IMR-90 (cell line): ENCODE measurements at regions not wholly inside any gene's neighbourhood (a gene's known extent, or its start where the extent isn't known, plus 50 kb on each side); places are given as distances from the start of the nearest gene placed in this dataset.

Source experiments
- ATAC-seq: fragments of 200-7000 bp; cut with Tn5 transposase; 2 replicates; pipeline ENCODE4 v1.9.1; 2020; ENCODE audit warnings: low read depth, mild to moderate bottlenecking, moderate library complexity
- BruUV-seq: library from RNA; stranded (reverse); fragments of 400-500 nt; replicated peaks from 2 replicates; lab custom pipeline; 2021; lab: Mats Ljungman, UMichigan
- CTCF ChIA-PET: fragments of 300-600 bp; formaldehyde crosslinking; extraction: SDS; loops from one replicate; lab custom pipeline; 2021; ENCODE audit warnings: antibody characterized with exemption; lab: Yijun Ruan, JAX
- POLR2A ChIA-PET: fragments of 300-600 bp; sonication (Branson Sonifier 250); formaldehyde crosslinking; loops from one replicate; lab custom pipeline; 2022; ENCODE audit warnings: antibody characterized with exemption; ENCODE audit not compliant: unreplicated experiment; lab: Charles Lee
- DNase-seq: peaks from one replicate; pipeline ENCODE4 v3.0.0; 2013
- H2AFZ ChIP-seq: replicated peaks from 2 replicates; pipeline ENCODE3; 2013; ENCODE audit warnings: low read length, mild to moderate bottlenecking; ENCODE audit not compliant: poor library complexity
- H2AK5ac ChIP-seq: 2 replicates; pipeline ENCODE4 v1.6.1; 2013; ENCODE audit warnings: low read depth, low read length, inconsistent platforms
- H2AK9ac ChIP-seq: replicated peaks from 2 replicates; pipeline ENCODE3; 2013; ENCODE audit warnings: mild to moderate bottlenecking, low read depth, low read length, moderate library complexity; ENCODE audit not compliant: poor library complexity
- H2BK120ac ChIP-seq: 2 replicates; pipeline ENCODE4 v1.6.1; 2013; ENCODE audit warnings: low read depth, low read length, inconsistent platforms
- H2BK15ac ChIP-seq: 3 replicates; pipeline ENCODE4 v1.6.1; 2013; ENCODE audit warnings: low read depth, low read length, inconsistent platforms
- H2BK20ac ChIP-seq: 2 replicates; pipeline ENCODE4 v1.6.1; 2013; ENCODE audit warnings: low read depth, mild to moderate bottlenecking, inconsistent platforms, low read length, moderate library complexity
- H2BK5ac ChIP-seq: 2 replicates; pipeline ENCODE4 v1.6.1; 2013; ENCODE audit warnings: mild to moderate bottlenecking, low read depth, low read length, inconsistent platforms; ENCODE audit not compliant: poor library complexity, severe bottlenecking
- H3K14ac ChIP-seq: replicated peaks from 2 replicates; pipeline ENCODE4 v1.6.1; 2013; ENCODE audit warnings: low read depth, low read length, inconsistent platforms
- H3K18ac ChIP-seq: 2 replicates; pipeline ENCODE4 v1.6.1; 2013; ENCODE audit warnings: low read depth, low read length, control low read depth
- H3K23ac ChIP-seq: 2 replicates; pipeline ENCODE4 v1.6.1; 2013; ENCODE audit warnings: low read depth, low read length, inconsistent platforms
- H3K27ac ChIP-seq: 2 replicates; pipeline ENCODE4 v1.5.1; 2013; ENCODE audit warnings: mild to moderate bottlenecking, control low read depth, low read length; ENCODE audit not compliant: insufficient read depth
- H3K27me3 ChIP-seq: 2 replicates; pipeline ENCODE4 v1.6.1; 2013; ENCODE audit warnings: low read length; ENCODE audit not compliant: control insufficient read depth, insufficient read depth
- H3K36me3 ChIP-seq: 2 replicates; pipeline ENCODE4 v1.6.1; 2013; ENCODE audit warnings: low read length, mixed read lengths; ENCODE audit not compliant: control insufficient read depth, insufficient read depth
- H3K4ac ChIP-seq: 2 replicates; pipeline ENCODE4 v1.6.1; 2013; ENCODE audit warnings: low read depth, low read length, inconsistent platforms
- H3K4me1 ChIP-seq: 2 replicates; pipeline ENCODE4 v1.6.1; 2013; ENCODE audit warnings: low read length, mixed read lengths; ENCODE audit not compliant: control insufficient read depth, insufficient read depth
- H3K4me2 ChIP-seq: 2 replicates; pipeline ENCODE4 v1.6.1; 2013; ENCODE audit warnings: low read depth, mild to moderate bottlenecking, control low read depth, low read length, moderate library complexity
- H3K4me3 ChIP-seq: 2 replicates; pipeline ENCODE4 v1.5.1; 2013; ENCODE audit warnings: low read depth, mild to moderate bottlenecking, control low read depth, low read length, moderate library complexity; ENCODE audit not compliant: insufficient read depth
- H3K56ac ChIP-seq: 2 replicates; pipeline ENCODE4 v1.6.1; 2013; ENCODE audit warnings: low read length, inconsistent platforms; ENCODE audit not compliant: insufficient read depth; ENCODE audit errors: extremely low read depth
- H3K79me1 ChIP-seq, 2 experiments: 2 replicates each; pipeline ENCODE4 v1.6.1; 2013; ENCODE audit warnings: low read length in 2 of 2, inconsistent platforms in 1 of 2, low read depth in 1 of 2
- H3K9ac ChIP-seq: 2 replicates; pipeline ENCODE4 v1.6.1; 2013; ENCODE audit warnings: low read depth, low read length, control low read depth
- H3K9me1 ChIP-seq: 2 replicates; pipeline ENCODE4 v1.6.1; 2013; ENCODE audit warnings: low read length, inconsistent platforms; ENCODE audit not compliant: insufficient read depth
- H3K9me3 ChIP-seq: 2 replicates; pipeline ENCODE4 v1.6.1; 2013; ENCODE audit warnings: low read length; ENCODE audit not compliant: control insufficient read depth, insufficient read depth
- H4K20me1 ChIP-seq: 2 replicates; pipeline ENCODE4 v1.6.1; 2013; ENCODE audit warnings: low read length, inconsistent platforms; ENCODE audit not compliant: insufficient read depth
- H4K5ac ChIP-seq: 2 replicates; pipeline ENCODE4 v1.6.1; 2013; ENCODE audit warnings: mild to moderate bottlenecking, low read depth, low read length, control low read depth
- H4K8ac ChIP-seq, 2 experiments: 2 replicates each; pipeline ENCODE4 v1.6.1; 2013; ENCODE audit warnings: low read depth in 2 of 2, low read length in 2 of 2, control low read depth in 1 of 2, inconsistent platforms in 1 of 2
- H4K91ac ChIP-seq: 2 replicates; pipeline ENCODE4 v1.6.1; 2013; ENCODE audit warnings: low read depth, low read length, inconsistent platforms; ENCODE audit not compliant: insufficient read depth
- MAZ ChIP-seq: IDR thresholded peaks from 2 replicates; pipeline ENCODE4 v1.6.1; 2012; ENCODE audit warnings: low read depth, mild to moderate bottlenecking, low read length, improper control_type of control experiment, moderate library complexity, borderline replicate concordance
- NFE2L2 ChIP-seq: fragments of 150-350 bp; IDR thresholded peaks from 2 replicates; pipeline ENCODE4 v1.6.1; 2016; ENCODE audit warnings: low read depth, mild to moderate bottlenecking, low read length
- WGBS, 2 experiments: methylation state at CpG; one replicate each; pipeline versions ENCODE4 v1.1.5 to v1.1.7; 2013; ENCODE audit warnings: missing lambda C conversion rate in 2 of 2; ENCODE audit not compliant: insufficient read length in 1 of 2; ENCODE audit errors: extremely low coverage in 2 of 2; 5-methylcytosine and 5-hydroxymethylcytosine counted together
- dilution Hi-C: fragments of 300-500 bp; cut with HindIII; formaldehyde crosslinking; loops from one replicate; pipeline ENCODE4 v1.14.3; 2018; ENCODE audit warnings: low sequenced_read_pairs; ENCODE audit not compliant: unreplicated experiment
- in situ Hi-C: fragments of 300-500 bp; cut with MboI; formaldehyde crosslinking; loops from 3 replicates; pipeline ENCODE4 v1.14.3; 2019; ENCODE audit warnings: low sequenced_read_pairs, inconsistent platforms, mixed read lengths
- intact Hi-C: fragments of 100-400 bp; cut with micrococcal nuclease; formaldehyde crosslinking; loops from 2 replicates; pipeline ENCODE4 v1.10.0; 2022

DNA sequence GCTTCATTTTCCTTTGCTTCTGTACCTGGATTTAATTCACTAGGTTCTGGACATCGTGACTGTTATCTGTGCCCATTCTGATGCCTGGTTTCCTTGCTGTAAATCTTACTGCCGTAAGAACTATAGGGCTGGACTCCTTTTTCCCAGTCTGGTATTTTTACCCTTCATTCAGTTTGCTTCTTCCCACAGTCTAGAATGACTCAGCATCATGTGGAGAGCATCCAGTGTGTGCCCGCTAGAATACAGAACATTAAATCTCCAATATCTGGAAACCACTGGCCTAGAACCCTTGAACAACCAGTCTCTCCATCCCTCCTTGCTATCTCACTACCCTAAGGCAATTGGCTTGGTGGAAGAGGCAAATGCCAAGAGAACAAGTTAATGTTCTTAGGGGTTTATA lies 1075.4 kb upstream of the ZEB2 start:
- Histone ChIP-seq H2BK120ac (peak overlapping the region; percentile 64), H3K27ac (no peak overlapping the region), H3K4ac (peak overlapping the region; percentile 60; the same call in 1 of the 2 replicates), H3K27me3 (no peaks in the 10 kb centered on the region), H3K4me3 (no peak overlapping the region), H3K79me1 (no peaks in the 10 kb centered on the region), H2AK9ac (no peak overlapping the region), H4K8ac (peak overlapping the region; percentile 14 to 58; a peak in 1 of 4 replicates), H4K20me1 (no peaks in the 10 kb centered on the region), H3K56ac (no peak overlapping the region), H2BK15ac (peak overlapping the region; percentile 61), H2BK5ac (no peak overlapping the region), H2AFZ (no peak overlapping the region), H4K5ac (peak overlapping the region; percentile 32; the same call in 1 of the 2 replicates), H3K9me3 (no peaks in the 10 kb centered on the region), H3K4me2 (no peak overlapping the region), H3K18ac (peak overlapping the region; percentile 73; the same call in 1 of the 2 replicates), H3K36me3 (no peaks in the 10 kb centered on the region), H3K9ac (no peak overlapping the region), H4K91ac (peak overlapping the region; percentile 12; the same call in 1 of the 2 replicates), H3K9me1 (0 out of 2 replicates have a peak, but pooled peaks cover 3% of the 10 kb centered on the region), H3K4me1 (peaks cover 2% of the 10 kb centered on the region; the same call in 1 of the 2 replicates), H2BK20ac (peak overlapping the region; percentile 61), H3K23ac (no peak overlapping the region), H3K14ac (0 out of 2 replicates have a peak overlapping the region, but pooled peaks have one; percentile 10), H2AK5ac (peak overlapping the region; percentile 72)
- CTCF ChIA-PET: interaction anchor here (1.2 kb wide), 1 partner anchor 52 kb away, joined by 3 read pairs; no protein-coding TSS in a partner anchor
- BruUV-seq: no TSS peak
- intact Hi-C loops: loop anchor here (5.0 kb wide), 1 partner anchor 157 kb away; no protein-coding TSS in a partner anchor
- ATAC-seq: no peak
- in situ Hi-C loops: no loop called here
- no peak for TF ChIP-seq MAZ
- peak; percentile 73 for TF ChIP-seq NFE2L2
- no peak for DNase-seq
- dilution Hi-C loops: no loop called here
- WGBS, 2 experiments: 94% methylated on average over 2 of the region's 3 CpGs; no CpG with 5 or more reads in 1 of the 2 experiments
- POLR2A ChIA-PET: no interaction called here
